Kidney capillary endothelial cell (primary cell): ENCODE measurements at regions not wholly inside any gene's neighbourhood (a gene's known extent, or its start where the extent isn't known, plus 50 kb on each side); places are given as distances from the start of the nearest gene placed in this dataset.
"Not testable (repeated sequence)": the region's sequence is repeated elsewhere in the genome, so short reads cannot be mapped to it uniquely, and the experiment has no call there.

Experiments used
- DNase-seq: peaks from one replicate; pipeline ENCODE4 v3.0.0-alpha.2; 2018; ENCODE audit warnings: low spot score

- no peak for DNase-seq
These were observed 488.7 kb upstream of the CYLC2 start for GRCh38 chr9:102506406-102506805.

DNA sequence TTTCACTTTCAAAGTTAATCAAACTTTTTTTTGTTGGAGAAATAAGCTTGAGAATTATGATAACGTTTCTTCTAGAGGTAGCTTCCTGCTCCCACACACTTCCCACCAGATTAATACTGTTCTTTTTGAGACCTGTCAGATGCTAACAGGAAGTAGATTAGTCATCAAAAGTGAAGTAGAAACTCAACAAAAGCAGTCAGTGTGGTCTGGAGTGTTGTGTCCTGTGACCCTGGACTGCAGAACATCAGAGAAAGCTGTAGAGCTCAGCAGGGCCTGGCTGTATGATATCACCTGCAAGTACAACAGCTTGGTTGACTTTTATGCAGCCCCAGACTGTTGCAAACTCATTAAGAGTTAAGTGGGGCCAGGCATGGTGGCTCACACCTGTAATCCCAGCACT is 495.7 kb upstream of the CYLC2 start:
- no peak for DNase-seq

DNA sequence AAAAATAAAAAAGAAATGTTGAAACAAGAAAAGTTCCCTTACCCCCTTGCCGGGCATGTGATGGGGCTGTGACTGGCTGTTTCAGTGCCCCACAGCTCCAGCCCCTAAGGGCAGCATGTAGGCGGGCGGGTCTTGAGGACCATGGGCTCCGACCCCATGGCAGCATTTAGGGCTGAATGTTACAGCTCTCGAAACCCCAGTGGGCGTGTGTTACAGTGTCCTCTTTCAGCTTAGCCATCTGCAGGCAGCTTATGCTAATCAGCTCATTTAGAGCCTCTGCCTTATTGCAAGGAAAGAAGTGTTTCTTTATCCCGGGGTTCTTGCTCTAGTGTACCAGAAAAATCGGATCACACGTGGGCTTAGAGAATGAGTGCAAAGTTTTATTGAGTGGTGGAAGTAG is 497.4 kb upstream of the CYLC2 start:
- no peak for DNase-seq

- not testable (repeated sequence) for DNase-seq
These were observed 508.2 kb upstream of the CYLC2 start for GRCh38 chr9:102486976-102487375.

DNA sequence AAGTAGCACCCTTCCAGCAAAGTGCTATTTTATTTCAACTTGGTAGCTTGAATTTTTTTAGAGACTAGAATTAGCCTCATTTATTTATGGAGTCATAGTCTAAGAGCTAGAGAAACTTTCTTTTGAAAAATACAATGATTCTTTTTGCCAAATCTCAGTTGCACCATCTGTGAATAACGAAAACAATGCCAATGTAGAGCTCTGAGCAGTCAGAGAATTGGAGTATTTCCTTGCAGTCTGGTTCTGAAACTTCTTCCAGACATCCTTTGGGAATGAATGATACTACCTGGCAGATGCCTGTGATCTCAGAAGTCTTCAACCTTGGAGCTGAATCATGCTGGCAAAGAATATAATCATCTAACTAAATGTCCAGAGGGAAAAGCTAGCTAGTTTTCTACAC is 511.5 kb upstream of the CYLC2 start:
- no peak for DNase-seq

DNA sequence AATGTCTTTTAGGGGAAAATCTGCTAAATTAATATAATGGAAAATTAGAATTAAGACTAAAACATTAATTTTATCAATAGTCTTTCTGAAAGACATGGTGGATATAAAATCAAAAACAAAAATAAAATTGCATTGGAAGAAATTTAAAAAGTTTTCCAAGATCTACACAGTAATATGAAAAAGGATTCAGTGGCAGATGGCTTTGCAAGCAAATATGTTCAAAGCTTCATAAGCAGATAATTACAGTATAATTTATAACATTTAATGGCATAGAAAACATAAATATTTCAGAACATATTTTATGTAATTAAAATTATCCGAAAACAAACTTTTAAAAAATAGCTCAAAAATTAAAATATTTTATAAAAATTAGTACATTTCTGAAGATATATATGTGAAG is 512.4 kb upstream of the CYLC2 start:
- DNase-seq, result no peak

- DNase-seq, result no peak
These were observed 515.9 kb upstream of the CYLC2 start for GRCh38 chr9:102479191-102479590.

DNA sequence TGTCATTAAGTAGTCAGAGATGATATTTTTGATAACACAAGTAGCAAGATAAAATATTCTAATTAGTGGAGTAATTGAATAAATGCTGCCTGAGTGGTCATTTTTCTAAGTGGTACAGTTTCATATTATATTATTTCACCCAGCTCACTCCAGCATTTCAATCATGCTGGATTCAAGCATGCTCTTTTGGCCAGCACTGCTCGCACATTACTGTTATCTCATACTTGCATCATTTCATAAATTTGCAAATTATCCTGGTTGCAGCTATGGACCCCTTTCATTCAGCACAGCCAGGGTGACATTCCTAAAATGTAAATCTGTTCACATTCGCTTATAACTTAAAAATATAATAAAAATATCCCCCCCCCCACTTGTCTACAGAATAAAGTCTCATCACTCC is 520.8 kb upstream of the CYLC2 start:
- DNase-seq, result no peak

DNA sequence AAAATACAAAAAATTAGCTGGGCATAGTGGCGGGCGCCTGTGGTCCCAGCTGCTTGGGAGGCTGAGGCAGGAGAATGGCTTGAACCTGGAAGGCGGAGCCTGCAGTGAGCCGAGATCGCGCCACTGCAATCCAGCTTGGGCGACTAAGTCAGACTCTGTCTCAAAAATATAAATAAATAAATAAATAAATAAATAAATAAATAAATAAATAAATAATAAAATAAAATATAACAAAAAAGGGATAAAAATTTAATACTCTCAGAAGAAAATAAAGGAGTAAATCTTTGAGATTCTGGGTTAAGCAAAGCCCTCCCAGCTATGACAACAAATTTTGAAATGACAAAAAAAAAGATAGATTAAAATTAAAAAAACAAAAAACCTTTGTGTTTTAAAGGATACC is 525.7 kb upstream of the CYLC2 start:
- DNase-seq, result not testable (repeated sequence)

DNA sequence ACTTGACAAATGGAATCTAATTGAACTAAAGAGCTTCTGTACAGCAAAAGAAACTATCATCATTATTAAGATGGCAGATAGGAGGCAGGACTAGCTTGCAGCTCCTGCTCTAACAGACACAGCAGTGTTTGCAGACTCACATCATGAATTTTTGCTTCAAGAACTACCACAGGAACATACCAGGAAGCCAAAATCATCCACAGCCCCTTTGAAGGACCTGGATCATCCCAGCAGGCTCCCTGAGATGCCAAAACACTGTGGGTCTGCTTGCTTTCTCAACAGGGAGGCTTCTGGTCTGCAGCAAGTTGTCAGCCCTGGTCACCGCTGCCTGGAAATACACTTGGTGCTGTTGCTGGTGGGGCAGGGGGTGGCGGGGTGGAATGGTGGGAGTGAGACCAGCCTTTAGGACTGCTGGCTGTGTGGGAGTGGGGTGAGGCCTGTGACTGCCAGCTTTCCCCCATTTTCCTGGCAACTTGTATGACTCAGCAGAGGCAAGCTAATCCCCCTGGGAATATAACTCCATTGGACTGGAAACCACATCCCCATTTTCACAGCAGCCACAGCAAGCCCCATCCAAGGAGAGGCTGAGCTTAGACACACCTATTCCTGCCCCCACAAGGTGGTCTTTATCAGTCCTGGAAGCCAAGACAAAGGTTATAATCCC is 533.8 kb upstream of the CYLC2 start:
- DNase-seq, result no peak

DNA sequence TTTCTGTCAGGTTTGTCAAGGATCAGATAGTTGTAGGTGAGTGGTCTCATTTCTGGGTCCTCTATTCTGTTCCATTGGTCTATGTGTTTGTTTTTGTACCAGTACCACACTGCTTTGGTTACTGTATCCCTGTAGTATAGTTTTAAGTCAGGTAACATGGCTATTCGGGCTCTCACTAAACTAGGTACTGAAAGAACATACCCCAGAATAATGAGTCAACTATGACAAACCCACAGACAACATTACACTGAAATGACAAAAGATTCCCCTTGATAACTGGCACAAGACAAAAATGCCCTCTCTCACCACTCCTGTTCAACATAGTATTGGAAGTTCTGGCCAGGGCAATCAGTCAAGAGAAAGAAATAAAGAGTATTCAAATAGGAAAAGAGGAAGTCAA is 535.3 kb upstream of the CYLC2 start:
- no peak for DNase-seq

DNA sequence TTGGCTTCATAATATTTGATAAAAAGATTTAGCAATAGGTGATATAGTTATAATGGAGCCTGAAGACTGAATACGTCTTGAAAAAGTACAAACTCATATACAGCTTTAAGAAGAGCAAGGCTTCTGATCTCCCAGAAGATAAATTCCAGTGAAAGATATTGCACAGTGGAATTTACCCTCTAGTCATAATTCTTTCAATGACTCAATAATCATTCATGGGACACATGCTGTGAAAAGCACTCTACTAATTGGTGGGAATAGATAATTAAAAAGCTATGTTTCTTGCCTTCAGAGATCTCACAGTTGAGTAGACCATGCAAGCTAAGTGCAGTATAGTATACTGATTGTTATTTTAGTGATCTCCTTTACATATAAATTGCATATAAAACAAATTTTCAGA is 538.6 kb upstream of the CYLC2 start:
- no peak for DNase-seq

- DNase-seq, result no peak
These were observed 549.2 kb upstream of the CYLC2 start for GRCh38 chr9:102445906-102446305.

GRCh38 chr9:102445181-102445747 is 549.9 kb upstream of the CYLC2 start:
- no peak for DNase-seq

DNA sequence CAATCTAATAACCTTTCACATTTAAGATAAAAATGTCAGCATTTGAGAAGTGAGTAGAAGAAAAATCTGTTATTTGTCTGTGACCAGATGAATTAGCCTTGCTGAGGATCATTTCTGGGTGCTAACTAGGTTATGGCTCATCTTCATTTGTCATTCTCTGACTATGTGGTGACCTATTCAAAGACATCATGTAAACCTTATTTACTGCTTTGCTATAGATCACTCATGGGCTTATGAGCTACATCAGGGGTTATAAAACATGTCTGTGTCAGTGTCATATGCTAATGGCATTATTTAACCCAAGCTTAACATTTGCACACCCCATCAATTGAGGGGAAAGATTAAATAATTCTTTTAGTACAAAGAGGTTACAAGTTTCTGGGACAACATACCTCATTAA is 555.5 kb upstream of the CYLC2 start:
- DNase-seq, result no peak

DNA sequence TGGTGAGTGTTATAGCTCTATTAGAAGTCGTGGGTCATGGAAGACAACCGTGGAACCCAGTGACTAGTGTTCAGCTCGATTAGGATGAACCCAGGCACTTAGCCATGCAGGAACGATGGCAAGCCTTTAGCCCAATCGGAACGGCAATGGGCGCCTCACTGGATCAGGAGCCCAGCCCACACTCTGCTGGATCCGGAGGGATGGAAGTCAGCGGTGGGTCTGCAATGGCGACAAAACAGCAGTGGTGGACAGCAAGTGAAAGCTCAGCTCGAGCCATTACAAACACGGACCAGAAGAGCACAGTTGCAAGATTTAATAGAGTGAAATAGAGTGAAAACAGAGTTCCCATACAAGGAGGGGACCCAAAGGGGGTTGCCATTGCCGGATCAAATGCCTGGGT is 558.5 kb upstream of the CYLC2 start:
- DNase-seq, result not testable (repeated sequence)

GRCh38 chr9:102435427-102435826 is 559.7 kb upstream of the CYLC2 start:
- no peak for DNase-seq

GRCh38 chr9:102434545-102434944 is 560.6 kb upstream of the CYLC2 start:
- DNase-seq, result no peak

DNA sequence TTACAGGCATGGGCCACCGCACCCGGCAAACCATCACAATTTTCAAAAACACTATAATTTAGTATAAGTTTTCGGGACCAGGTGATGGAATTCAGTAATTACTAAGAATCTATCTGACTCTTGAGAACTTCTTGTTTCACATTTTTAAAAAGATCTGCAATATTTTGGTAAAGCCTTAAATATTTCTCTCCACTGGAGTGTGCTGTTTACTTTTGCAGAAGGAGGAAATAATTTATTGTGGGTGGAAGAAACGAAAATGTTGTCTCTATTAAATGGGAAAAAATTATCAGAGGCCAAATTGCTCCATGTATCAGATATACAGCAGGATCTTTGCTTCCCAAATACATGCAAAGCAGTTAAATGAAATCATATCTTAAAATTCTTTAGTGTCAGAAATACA is 566.8 kb upstream of the CYLC2 start:
- no peak for DNase-seq

- not testable (repeated sequence) for DNase-seq
These were observed 578.9 kb upstream of the CYLC2 start for GRCh38 chr9:102416251-102416650.

DNA sequence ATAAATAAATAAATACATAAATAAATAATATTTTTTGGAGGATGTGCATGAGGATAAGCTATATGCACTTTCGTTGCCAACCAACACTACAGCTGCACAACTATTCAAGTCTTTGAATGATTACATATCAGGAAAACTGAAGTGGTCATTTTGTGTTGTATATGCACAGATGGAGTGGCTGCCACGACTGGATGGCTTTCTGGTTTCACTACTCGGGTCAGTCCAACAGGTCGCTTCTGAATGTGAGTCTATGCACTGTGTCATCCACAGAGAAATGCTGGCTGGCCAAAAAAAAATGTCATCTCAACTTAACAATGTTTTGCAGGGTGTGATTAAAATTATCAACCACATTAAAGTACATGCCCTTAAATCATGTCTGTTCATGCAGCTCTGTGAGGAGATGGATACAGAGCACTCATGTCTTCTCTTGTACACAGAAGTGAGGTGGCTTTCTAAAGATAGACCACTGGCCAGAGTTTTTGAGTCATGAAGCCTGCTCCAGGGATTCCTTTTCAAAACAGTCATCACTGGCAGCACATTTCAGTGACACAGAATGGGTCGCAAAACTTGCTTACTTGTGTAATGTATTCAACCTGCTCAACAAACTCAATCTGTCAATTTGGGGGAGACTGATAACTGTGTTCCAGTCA is 589.8 kb upstream of the CYLC2 start:
- DNase-seq, result no peak

DNA sequence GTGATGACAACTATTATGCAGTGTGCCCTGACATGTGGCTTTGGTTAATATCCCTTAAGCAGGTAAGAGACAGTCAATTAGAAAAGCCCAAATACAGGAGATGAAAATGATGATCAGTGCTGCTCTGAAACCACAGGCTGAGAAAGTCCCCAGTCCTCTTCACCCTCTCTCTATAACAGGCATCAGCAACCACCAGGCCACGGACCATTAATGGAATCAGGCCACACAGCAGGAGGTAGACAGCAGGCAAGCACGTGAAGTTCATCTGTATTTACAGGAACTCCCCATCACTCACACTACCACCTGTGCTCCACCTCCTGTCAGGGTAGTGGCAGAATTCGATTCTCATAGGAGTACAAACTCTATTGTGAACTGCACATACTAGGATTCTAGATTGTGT is 591.6 kb upstream of the CYLC2 start:
- no peak for DNase-seq

- DNase-seq, result no peak
These were observed 596.9 kb upstream of the CYLC2 start for GRCh38 chr9:102398205-102398604.

DNA sequence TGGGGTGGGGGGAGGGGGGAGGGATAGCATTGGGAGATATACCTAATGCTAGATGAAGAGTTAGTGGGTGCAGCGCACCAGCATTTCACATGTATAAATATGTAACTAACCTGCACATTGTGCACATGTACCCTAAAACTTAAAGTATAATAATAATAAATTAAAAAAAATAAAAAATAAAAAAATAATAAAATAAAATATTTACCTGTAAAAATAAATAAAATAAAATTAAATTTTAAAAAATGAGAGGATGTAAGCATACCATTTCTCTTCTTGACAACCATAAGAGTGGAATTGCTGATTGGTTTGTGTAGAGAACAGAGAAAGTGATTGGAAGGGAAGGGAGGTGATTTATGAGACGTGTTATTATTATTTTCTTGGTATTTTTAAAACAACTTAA is 609.5 kb upstream of the CYLC2 start:
- DNase-seq, result not testable (repeated sequence)
